ENCODE measurements at regions not wholly inside any gene's neighbourhood (a gene's known extent, or its start where the extent isn't known, plus 50 kb on each side); places are given as distances from the start of the nearest gene placed in this dataset.
"Not testable (repeated sequence)": the region's sequence is repeated elsewhere in the genome, so short reads cannot be mapped to it uniquely, and the experiment has no call there.

DNA sequence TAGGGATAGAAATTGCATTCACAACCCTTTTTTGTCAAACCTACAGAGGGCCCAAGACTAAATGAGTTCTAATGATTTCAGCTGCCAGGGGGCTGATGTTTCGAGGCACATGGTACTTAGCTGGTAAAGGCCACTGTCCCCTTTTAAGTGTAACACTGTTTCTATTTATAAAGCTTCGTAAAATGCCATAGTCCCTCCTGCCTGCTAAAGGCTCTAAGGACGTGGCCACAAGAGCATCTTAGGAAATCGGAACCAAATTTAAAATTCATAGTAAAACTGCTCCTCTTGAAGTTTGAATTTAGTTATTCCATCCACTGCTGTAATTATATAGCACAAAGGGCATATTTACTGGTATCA is 170.3 kb upstream of the WWC1 start:
- DNase-seq, result no peak

DNA sequence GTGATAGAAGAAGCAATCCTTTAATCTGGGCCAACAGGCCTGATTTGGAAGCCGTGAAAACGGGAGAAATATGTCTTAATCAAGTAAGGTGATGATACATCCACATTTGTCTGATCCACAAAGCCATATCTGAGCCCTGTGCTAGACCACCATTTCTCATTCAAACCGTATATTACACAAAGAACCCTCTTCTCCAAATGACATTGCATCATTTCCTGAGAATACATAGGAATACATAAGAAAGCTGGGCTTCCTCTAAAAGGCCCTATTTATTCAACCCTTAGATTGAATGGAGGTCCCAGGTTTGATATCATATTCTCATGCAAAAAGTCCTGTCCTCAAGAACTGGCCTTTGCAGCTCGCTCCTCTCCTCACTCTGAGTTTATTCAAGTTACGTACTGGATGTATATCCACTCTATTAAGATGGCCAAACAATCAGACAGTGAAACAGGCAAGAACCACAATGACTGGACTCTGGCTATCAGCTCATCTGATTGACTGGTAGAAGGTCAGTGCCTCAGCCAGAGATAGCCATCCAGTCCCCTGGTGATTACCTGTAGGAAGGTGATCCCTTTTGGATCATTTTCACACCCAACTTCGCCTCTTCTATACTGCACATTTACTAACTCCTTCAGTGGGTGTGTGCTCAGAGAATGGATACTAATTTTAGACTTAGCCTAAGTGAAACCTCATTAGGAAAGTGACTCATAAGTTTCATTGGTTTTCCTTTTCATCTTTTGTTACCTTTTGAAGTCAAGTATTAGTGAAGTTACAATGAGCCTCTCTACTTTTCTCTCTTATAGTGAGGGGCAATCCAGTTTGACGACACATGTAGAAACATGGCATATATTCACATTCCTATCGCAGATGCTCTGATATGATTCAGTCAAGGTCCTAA is 167.6 kb upstream of the WWC1 start:
- DNase-seq, result no peak

DNA sequence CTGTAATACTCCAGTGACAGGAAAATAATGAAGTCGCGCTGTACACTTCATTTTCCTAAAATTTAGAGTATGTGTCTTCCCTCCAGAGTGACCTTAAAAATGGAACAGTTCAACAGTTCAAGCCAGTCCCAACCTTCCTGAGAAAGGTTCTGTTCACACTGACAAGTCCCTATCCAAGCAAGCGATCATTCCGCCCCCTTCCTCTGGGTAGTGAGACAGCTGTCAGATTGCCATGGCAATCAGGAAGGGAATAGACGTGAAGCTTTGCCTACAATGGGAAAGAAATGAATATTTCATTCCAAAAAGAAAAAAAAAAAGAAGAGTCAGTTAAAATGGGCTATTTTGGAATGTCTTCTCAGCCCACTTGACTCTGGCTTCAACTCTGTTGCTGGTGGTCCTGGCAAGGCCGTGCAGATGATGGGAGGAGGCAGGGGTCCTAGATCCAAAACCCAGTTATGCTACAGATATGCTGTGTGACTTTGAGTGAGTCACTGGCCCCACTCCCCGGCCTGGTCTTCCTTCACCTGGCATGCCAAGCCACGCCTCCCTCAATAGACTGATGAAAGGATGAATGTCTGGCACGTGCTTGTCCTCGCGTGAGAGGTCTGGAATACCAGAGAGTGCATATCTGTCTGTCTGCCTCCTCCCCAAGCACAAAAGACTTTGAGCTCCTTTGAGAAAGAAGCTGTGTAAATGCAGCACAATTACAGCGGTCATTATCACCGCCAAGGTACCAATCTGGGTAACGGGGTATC is 165.8 kb upstream of the WWC1 start:
- no peak for DNase-seq

DNA sequence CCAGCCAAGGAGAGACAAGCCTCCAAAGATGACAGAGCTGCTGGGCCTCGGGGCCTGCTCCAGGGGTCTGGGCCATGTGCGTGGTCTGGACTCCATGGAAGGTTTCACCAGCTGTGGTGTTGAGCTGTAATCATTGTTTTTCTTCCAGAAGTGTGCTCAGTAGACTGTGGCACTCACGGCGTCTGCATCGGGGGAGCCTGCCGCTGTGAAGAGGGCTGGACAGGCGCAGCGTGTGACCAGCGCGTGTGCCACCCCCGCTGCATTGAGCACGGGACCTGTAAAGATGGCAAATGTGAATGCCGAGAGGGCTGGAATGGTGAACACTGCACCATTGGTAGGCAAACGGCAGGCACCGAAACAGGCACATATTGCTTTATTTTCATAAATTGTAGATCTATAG is 164.8 kb upstream of the WWC1 start:
- DNase-seq, result no peak

DNA sequence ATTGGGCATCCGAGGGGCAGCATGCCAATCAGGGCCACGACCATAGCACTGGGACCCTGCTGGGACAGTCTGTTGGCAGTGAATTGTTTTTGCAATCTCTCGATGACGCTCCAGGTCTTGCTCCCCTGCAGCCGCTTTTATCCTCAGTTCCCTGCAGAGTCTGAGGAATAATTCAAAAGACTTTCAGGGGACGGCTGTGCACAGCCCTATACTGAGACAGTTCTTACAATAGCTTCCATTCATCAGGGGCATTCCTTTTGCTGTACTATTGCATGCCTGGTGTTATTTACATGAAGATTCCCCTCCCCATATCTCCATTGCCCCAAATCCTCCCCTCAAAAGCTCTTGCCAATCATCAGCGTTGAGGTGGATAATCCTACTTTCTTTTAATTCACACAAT is 163.3 kb upstream of the WWC1 start:
- no peak for DNase-seq

DNA sequence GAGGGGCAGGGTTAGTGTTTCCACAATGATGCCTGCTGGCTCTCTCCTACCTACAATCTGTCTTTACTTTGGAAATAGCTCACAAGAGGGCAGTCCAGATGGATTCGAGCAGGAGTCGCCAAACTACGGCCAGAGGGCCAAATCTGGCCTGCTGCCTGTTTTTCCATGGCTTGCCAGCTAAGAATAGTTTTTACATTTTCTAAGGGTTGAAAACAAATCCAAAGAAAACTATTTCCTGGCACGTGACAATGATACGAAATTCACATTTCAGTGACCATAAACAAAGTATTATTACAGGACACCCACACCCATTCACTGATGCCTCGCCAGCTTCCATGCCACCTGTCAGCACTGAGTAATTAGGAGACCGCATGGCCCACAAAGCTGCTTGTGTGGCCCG is 162.9 kb upstream of the WWC1 start:
- no peak for DNase-seq

DNA sequence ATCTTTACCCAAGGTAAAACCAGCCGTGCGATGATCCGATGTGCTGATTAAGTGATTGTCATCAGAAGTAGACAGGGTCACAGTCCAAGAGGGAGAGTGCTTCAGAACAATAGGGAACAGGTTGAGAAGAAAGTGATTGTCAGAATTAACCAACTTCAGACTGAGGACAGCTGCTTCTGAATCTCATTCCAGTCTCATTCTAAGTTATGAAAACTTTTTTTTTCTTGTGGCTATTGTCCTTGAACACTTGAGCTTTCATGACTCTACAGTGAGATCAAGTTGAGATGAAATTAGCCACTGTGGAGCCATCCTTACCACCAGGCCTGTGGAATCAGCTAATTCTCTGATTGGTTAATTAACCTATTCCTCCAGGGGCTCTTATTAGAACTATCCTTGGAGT is 159.9 kb upstream of the WWC1 start:
- no peak for DNase-seq

DNA sequence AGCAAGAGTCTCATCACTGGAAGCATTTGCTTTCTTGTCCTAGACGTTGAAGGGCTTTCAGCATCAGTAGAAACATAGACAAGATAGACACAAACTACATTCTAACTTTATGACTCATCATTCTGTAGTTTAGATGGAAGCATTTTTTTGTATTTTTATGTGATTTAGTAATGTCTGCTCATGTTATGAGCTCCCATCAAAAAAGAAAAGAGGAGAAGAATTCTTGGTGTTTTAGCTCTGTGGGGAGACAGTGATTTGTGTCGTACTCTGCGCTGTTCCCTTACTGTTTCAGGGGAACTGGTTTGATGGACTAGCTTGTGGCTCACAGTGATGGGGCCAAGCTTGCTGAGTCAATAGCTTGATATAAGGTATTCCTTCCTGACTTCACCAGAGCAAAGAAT is 159.2 kb upstream of the WWC1 start:
- no peak for DNase-seq

DNA sequence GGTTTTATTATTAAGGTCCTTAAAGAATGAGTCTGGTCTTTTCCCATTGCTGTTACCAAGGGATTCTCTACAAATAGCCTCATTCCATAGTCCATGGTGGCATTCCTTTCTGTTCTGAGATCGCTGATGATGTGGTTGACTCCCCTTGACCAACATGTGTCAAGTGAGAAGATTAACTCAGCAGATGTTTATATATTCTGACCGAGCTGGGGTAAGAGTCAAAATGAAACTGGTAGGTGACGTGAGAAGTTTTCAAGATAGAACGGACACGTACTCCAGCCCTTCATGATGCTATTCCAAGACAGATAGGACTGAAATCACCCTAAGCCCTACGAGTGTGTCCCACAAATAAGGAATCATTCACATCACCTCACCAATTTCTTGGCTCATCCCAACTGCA is 155.5 kb upstream of the WWC1 start:
- DNase-seq, result no peak

DNA sequence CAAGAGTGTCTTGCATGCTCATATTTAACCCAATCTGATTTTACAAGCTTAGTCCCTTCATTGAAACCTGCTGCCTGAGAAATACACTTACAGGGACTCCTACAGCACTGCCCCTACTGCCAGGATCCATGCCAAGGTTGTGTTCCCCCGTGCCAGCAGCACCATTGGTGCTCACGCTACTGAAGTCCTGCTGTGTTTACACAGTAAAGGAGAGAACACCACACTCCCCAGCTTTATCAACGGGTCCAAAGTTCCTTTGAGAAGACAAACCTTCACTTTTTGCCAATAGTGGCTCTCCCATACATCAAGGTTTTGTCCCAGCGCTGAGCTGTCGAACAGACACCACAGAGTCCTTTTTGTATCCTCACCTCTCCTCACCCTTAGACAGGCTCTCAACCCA is 155.1 kb upstream of the WWC1 start:
- no peak for DNase-seq

DNA sequence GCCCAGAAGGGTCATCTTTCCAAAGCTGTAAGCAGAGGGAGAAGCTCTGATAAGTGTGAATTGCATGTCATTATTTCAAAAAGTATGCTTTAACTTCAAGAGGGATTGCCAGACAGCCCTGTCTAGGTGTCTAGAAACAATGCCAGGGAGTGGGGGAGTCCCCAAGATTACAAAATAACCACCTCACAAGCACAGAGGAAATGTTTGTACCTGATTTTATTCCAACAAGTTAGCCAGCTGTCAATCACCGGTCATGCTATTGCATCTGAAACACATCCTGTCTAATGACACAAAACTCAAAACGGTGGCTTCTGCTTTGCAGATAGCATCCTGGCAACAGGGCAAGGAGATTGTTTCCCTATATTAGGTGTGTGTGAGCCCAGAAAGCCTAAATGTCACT is 154.2 kb upstream of the WWC1 start:
- no peak for DNase-seq

DNA sequence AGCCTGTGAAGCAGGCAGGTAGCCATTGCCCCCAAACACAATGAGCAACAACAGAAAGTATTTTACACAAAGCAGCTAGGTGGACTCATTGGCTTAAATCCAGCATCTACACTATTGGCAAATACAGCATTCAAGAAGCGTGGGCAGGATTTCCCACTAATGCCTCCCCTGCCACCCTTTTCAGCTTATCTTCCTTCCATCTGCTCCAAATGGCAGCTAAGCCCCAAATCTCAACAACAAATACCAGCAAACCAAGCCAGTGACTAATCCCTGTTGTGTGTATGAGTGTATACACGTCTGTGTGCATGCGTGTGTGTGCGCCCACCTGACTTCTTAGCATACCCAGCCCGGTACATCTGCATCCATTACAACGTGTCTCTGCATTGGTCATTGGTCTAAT is 151.2 kb upstream of the WWC1 start:
- no peak for DNase-seq

DNA sequence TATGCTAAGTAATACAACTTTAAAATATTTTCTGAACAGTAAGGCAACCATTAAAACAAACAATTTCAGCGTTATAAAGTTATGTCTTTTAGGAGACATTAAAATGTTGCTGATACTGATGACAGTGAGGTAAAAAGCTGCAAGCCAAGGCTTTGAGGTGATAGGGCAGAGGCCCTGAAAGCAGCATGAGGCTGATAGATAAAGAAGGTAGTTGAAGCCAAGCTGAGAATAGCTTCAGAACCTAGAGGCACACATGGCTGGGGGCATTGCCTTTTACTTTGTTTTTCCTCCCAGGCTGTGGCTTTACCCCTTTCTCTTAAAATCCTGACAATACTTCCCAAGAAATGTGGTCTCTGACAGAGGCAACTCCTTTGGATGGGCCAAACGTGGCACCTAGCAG is 149.0 kb upstream of the WWC1 start:
- no peak for DNase-seq

DNA sequence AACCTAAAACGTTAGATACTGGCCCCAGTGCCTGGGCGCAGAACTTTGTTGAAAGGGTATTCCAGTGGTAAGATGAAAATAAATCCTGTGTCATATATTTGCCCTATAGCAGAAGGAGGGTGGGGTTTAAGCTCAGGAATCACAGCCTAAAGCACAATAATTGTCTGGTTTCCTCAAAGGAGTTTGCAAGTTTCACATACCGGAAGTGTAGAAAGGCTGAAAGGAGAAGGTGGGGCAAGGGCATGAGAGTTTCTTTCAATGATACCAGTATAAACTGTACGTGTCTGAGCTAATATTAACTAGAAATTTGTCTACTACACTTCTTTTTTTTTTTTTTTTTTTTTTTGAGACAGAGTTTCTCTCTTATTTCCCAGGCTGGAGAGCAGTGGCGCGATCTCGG is 147.9 kb upstream of the WWC1 start:
- not testable (repeated sequence) for DNase-seq

DNA sequence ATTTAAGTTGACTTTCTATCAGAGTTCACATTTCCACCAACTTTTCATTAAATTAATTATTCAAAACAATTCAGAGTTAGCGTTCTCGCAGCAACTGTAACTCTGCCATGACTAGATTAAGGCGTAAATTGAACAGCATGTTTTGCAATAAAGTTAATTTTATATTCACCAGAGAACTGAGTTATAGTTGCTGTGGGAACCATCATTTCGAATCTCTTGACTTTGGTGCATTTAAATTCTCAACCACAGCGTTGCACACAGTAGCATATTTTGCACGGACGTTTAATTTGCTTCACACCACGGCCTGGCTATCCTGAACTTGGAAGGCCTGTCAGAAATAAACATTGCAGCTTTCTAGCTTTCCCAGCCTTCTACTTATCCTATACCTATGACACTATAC is 144.3 kb upstream of the WWC1 start:
- DNase-seq, result no peak

DNA sequence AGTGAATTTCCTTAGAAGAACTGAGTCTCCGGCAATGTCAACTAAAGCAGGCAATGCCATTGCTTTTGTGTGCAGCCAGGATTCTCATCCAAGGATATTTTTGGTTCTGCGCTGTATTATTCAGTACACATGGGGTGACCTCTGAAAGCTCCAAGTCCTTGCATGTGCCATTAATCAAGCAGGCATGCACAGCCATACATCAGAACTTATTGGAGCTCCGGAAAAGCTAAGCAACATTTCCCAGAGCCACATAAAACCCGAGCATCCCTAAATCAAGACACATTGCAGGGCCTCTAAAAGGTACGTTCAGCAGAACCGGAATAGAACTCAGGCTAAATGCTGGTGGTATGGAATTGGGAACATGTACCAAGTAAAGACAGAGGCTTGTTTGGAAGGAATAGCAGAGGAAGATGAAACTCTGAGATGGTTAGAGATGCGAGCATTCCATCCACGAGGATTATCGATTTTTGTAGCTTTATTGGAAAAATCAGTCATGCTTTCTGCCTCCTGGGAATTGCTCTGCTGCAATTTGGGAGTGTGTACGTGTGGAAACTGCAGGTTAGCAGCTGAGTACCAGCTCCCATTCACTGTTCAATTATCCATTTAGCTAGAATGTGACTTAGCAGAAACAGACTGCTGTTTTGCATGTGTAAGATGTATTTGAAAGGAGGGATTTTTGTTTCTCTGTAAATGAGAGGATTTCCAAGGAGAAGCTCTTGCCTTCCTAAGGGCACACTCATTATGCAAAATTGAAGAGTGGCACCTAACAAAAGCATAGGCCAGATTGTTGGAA is 143.7 kb upstream of the WWC1 start:
- no peak for DNase-seq

DNA sequence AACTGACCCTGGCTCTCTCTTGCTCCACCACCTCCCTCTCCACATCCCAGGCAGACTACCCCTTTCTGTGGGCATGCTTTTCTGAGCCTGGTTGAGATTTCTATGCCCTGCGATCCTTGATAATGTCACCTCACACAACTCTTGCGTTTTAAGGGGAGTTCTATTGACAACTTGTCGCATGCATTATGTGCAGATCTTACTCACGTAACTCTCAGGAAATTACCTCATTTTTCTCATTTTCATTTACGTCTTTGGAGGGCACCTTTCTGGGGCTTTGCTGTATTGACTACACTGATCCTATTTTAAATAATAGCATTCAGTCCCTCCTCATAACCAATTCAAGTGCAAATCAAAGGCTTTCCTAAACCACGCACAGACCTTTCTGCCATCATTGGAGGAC is 140.4 kb upstream of the WWC1 start:
- no peak for DNase-seq

DNA sequence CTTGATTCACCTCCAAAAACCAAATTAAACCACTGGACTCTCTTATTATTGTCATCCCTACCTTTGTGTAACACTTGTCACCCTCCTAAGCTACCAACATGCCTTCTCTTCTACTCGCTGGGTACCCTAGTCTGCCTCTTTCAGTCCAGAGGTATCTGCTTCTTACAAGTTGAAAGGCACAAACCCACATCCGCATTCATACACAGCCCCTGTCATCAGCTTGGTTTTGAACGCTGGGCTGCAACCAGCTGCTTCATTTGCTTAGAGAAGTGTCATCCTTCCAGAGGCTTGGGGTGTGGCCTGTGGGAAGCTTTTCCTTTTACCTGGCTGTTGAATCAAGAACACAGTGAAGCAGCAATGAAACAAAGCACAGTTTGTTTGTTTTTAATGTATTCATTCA is 138.8 kb upstream of the WWC1 start:
- no peak for DNase-seq

DNA sequence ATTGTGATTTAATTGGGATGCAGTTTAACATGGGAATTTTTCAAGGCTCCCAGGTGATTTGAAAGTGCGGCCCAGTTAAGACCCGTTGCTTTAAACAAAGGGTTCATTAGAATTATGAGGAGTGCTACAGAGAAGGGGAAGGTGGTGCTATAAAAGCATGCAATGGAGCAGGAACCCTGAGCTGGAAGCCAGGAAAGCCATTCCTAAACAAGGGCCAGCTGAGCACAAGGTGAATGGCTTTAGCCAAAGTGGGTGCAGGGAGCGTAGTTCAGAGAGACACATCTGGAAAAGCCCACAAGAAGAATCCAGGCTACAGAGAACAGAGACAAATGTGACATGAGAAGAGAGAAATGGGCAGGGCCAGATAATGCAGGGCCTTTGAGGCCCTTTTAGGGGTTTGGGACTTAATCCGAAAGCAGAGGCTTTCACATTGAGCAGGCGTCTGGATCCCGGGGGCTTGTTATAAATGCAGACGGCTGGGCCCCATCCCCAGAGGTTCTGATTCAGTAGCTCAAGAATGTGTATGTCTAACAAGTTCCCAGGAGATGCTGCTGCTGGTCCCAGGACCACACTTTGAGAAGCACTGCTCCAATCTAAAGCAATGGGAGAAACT is 138.1 kb upstream of the WWC1 start:
- no peak for DNase-seq

DNA sequence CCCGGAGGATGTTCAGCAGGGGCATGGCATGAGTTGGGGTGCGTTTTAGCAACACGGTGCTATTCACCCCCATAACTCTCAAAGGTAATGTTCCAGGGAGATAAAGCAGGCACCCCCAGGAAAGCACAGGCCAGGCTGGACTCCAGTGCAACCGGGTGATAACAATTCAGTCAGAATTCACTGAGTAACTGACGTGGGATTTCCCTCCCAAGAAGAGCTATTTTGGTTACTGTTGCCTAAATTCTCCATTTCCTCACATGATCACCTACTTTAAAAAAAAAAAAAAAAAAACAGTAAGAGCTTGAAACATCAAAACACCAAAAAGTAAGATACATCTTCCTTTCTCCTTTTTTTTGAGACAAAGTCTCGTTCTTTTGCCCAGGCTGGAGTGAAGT is 137.6 kb upstream of the WWC1 start:
- DNase-seq, result no peak

DNA sequence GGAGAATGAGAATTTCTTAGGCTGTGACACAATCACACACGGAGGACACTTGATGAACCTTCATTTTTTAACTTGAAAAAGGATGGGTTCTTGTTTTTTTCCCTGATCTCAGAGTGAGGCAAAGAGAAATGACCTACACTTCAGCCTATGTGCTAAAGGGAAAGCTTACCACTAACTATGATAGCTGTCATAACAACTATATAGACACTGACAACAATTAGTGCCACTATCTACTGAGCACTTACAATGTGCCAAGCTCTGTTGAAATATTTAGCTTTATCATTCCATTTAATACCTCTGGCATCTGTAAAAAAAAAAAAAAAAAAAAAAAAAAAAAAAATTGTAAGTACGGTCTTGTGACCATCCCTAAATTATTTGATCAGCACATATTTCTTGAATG is 135.9 kb upstream of the WWC1 start:
- DNase-seq, result no peak

DNA sequence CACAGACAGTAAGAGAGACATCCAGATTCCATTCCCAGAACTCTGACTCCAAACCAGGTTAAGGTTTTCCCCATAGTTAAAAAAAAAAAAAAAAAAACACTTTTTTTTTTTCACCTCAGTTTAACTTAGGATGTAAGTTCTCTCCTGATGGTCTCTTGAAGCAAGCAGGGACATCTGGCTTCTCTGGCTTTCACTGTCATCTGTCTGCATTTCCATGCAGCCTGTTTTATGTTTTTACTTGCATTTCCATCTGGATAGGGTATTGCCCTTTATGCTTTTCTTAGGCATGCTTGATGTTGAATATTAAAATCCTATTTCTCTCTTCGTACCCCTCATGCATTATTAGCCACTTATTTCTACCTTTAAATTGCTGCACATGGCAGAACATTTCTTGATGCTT is 135.3 kb upstream of the WWC1 start:
- no peak for DNase-seq

DNA sequence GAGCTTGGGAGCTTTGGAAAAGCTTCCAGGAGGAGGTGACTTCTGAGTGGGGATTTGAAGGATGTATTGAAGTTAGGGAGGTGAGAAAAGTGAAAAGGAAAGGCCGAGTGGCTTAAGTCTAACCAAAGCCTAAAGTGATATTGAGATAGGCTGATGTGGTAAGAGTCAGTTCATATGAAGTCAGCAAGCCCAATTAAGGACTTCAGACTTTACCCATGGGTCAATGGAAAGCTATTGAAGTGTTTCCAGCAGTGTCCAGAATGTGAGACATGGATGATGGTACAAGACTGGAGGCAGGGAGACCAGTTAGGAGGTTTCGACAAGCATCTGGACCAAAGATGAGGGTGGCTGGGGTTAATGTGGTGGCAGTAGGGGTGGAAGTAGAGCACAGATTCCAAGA is 134.3 kb upstream of the WWC1 start:
- no peak for DNase-seq

All from stimulated activated CD4-positive, alpha-beta T cell treated with anti-CD3 and anti-CD28 coated beads, Interleukin-2, amount 100 ng/mL, for 48 hours (primary cell).